Right cardiac atrium (tissue), 5 donors: ENCODE measurements at regions not wholly inside any gene's neighbourhood (a gene's known extent, or its start where the extent isn't known, plus 50 kb on each side); places are given as distances from the start of the nearest gene placed in this dataset.
"Not testable (repeated sequence)": the region's sequence is repeated elsewhere in the genome, so short reads cannot be mapped to it uniquely, and the experiment has no call there.

Source experiments
- ATAC-seq, 2 donors: fragments of 200-7000 bp; cut with Tn5 transposase; one replicate each; pipeline versions ENCODE4 v1.8.0 to v1.9.1; 2020; ENCODE audit warnings: moderate library complexity in 2 of 2, mild to moderate bottlenecking in 1 of 2
- DNase-seq, 3 donors: peaks; one replicate each; pipeline ENCODE4 v3.0.0-alpha.2; 2020
- H3K27ac ChIP-seq: one replicate; pipeline ENCODE4 v1.5.1; 2013; ENCODE audit warnings: mild to moderate bottlenecking, low read length, control low read depth, moderate library complexity
- H3K27me3 ChIP-seq: one replicate; pipeline ENCODE4 v1.6.1; 2013; ENCODE audit not compliant: control insufficient read depth, insufficient read depth
- H3K4me1 ChIP-seq: one replicate; pipeline ENCODE4 v1.6.1; 2013; ENCODE audit warnings: low read length; ENCODE audit not compliant: control insufficient read depth, insufficient read depth
- H3K4me3 ChIP-seq: one replicate; pipeline ENCODE4 v1.5.1; 2013; ENCODE audit warnings: low read length, control low read depth
- H3K9me3 ChIP-seq: one replicate; pipeline ENCODE4 v1.6.1; 2013; ENCODE audit warnings: low read length; ENCODE audit not compliant: control insufficient read depth
- WGBS: extraction: QIAGEN DNeasy Blood & Tissue Kit; methylation state at CpG from one replicate; pipeline ENCODE4 v1.1.7; 2013; 5-methylcytosine and 5-hydroxymethylcytosine counted together
- intact Hi-C, 4 donors: fragments of 100-400 bp; cut with DNase I; formaldehyde crosslinking; loops; one replicate each; pipeline versions ENCODE4 v1.11.0 to v1.14.0; 2022 to 2023
- donor health status: healthy with polysubstance abuse.
- donor health status: DM: no; HTN: yes; CAD: no.
- donor health status: DM: no; HTN: no; CAD: no.
- donor health status: DM: no; HTN: yes; CAD: no; lungs with severe emphysema.
- donor health status: DM: yes; HTN: yes; CAD: no.

GRCh38 chr21:7829411-7829810, 2692.0 kb upstream of the TPTE start:
- intact Hi-C loops, H3K4me3 ChIP-seq, DNase-seq, H3K27ac ChIP-seq, H3K27me3 ChIP-seq, H3K4me1 ChIP-seq, H3K9me3 ChIP-seq: not testable (repeated sequence)
- no CpG with 5 or more reads among the region's 37 CpGs for WGBS
- ATAC-seq, result peak; percentile 86 to 88

DNA sequence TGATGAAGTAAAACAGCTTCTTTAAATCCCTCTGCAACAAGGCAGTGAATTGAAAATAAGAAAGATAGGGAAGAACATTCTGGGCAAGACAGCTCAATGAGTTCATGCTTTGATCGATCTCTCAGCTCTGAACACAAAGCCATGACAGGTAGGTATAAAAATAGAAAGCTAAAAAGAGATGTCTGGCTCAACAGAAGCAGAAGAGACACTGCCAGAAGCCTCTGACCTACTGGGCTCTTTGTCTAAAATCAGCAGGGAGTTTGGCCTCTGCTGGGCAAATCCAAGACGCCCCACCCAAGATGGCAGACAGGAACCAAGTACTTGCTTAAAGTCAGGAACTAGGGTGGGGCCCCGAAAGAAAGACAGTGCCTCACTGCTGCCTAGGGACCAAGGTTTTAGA, 2684.1 kb upstream of the TPTE start:
- H3K4me1 ChIP-seq, H3K9me3 ChIP-seq, H3K27me3 ChIP-seq, DNase-seq, ATAC-seq, H3K27ac ChIP-seq, intact Hi-C loops, H3K4me3 ChIP-seq: not testable (repeated sequence)
- WGBS, result no CpG with 5 or more reads among the region's 3 CpGs

DNA sequence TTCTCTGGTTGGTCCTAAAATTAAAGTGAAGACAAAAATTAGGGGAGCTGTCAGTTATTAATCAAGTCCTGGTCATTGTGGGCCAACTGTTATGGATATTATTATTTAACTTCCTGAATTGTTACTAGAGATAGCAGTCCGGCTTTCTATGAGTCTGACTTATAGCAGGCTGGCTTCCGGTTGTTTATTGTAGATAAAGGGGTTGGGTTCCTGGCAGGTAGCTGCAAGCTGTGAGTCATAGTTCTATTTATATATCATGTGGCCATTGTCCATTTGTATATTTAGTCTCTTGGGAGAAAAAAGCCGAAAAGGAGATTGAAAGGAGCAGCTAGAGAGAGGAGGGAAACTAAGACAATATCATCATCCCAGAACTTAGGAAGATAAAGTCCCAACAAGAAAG, 2668.0 kb upstream of the TPTE start:
- H3K9me3 ChIP-seq, H3K27me3 ChIP-seq, intact Hi-C loops, H3K27ac ChIP-seq, H3K4me1 ChIP-seq, ATAC-seq, H3K4me3 ChIP-seq, DNase-seq: not testable (repeated sequence)
- WGBS, result no CpG with 5 or more reads among the region's 3 CpGs

- intact Hi-C loops, H3K27me3 ChIP-seq, DNase-seq, H3K4me3 ChIP-seq, H3K4me1 ChIP-seq, H3K27ac ChIP-seq, ATAC-seq, H3K9me3 ChIP-seq: not testable (repeated sequence)
- WGBS, result no CpG with 5 or more reads among the region's 5 CpGs
Observed at GRCh38 chr21:7853836-7854235, 2667.5 kb upstream of the TPTE start.
